Thoracic aorta (tissue), 2 donors: ENCODE measurements at regions not wholly inside any gene's neighbourhood (a gene's known extent, or its start where the extent isn't known, plus 50 kb on each side); places are given as distances from the start of the nearest gene placed in this dataset.

Source experiments
- ATAC-seq: fragments of 150-250 bp; one replicate; pipeline ENCODE4 v1.8.0; 2017; ENCODE audit warnings: low read depth; ENCODE audit not compliant: insufficient number of reproducible peaks, low FRiP score
- DNase-seq: peaks from one replicate; pipeline ENCODE4 v3.0.0-alpha.2; 2020; ENCODE audit warnings: low spot score
- H3K27ac ChIP-seq, 2 donors: fragments of 200-600 bp; sonication (generic); 1 replicate in 1 of 2; 2 replicates in 1 of 2; pipeline ENCODE4 v1.5.1; 2016; ENCODE audit warnings: mild to moderate bottlenecking in 2 of 2, moderate library complexity in 2 of 2
- H3K27me3 ChIP-seq: fragments of 200-600 bp; sonication (generic); replicated peaks from 2 replicates; pipeline ENCODE4 v1.6.0; 2016; ENCODE audit warnings: mild to moderate bottlenecking; ENCODE audit not compliant: insufficient read depth
- H3K36me3 ChIP-seq: fragments of 200-600 bp; sonication (generic); one replicate; pipeline ENCODE4 v1.5.1; 2016
- H3K4me1 ChIP-seq, 2 donors: fragments of 200-600 bp; sonication (generic); 1 replicate in 1 of 2; 2 replicates in 1 of 2; pipeline versions ENCODE4 v1.5.1 to v1.6.0; 2016; ENCODE audit warnings: low read depth in 2 of 2, mild to moderate bottlenecking in 1 of 2; ENCODE audit not compliant: control insufficient read depth in 1 of 2
- H3K4me3 ChIP-seq: fragments of 200-600 bp; sonication (generic); 2 replicates; pipeline ENCODE4 v1.5.1; 2016; ENCODE audit warnings: mild to moderate bottlenecking
- H3K9me3 ChIP-seq: fragments of 200-600 bp; sonication (generic); 2 replicates; pipeline ENCODE4 v1.5.1; 2016
- TF ChIP-seq, protein P1 (sequence below): fragments of 200-600 bp; sonication (generic); IDR thresholded peaks from one replicate; pipeline ENCODE4 v1.5.1; 2019; ENCODE audit warnings: antibody characterized with exemption

DNA sequence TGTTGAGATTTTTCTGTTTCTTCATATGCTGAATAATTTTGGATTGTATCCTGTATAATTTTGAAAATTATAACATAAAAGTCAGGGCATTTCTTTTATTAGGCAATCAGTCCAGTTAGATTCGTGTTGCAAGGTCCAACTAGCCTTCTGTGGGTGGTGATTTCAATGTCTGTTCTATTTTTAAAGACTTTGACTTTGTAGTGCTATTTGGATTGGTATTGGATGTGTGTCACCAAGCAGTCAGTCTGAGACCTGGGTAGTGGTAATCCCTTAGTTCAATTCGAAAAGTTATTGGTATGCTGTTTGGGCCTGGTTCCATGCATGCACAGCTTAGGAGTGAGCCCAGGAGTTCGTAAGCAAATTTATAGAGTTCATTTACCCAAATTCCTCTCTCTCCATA lies 82.2 kb downstream of the EPDR1 start:
- H3K4me3 ChIP-seq: no peak overlapping the region
- peaks cover 0 to 16% of the 10 kb centered on the region in 2 donors for H3K4me1 ChIP-seq
- no peak for DNase-seq
- no peak for ATAC-seq
- no peaks in the 10 kb centered on the region for H3K36me3 ChIP-seq
- no peaks in the 10 kb centered on the region for H3K9me3 ChIP-seq
- TF ChIP-seq, protein P1, sequence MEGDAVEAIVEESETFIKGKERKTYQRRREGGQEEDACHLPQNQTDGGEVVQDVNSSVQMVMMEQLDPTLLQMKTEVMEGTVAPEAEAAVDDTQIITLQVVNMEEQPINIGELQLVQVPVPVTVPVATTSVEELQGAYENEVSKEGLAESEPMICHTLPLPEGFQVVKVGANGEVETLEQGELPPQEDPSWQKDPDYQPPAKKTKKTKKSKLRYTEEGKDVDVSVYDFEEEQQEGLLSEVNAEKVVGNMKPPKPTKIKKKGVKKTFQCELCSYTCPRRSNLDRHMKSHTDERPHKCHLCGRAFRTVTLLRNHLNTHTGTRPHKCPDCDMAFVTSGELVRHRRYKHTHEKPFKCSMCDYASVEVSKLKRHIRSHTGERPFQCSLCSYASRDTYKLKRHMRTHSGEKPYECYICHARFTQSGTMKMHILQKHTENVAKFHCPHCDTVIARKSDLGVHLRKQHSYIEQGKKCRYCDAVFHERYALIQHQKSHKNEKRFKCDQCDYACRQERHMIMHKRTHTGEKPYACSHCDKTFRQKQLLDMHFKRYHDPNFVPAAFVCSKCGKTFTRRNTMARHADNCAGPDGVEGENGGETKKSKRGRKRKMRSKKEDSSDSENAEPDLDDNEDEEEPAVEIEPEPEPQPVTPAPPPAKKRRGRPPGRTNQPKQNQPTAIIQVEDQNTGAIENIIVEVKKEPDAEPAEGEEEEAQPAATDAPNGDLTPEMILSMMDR: no peak
- no peak overlapping the region for H3K27ac ChIP-seq
- H3K27me3 ChIP-seq: no peaks in the 10 kb centered on the region

DNA sequence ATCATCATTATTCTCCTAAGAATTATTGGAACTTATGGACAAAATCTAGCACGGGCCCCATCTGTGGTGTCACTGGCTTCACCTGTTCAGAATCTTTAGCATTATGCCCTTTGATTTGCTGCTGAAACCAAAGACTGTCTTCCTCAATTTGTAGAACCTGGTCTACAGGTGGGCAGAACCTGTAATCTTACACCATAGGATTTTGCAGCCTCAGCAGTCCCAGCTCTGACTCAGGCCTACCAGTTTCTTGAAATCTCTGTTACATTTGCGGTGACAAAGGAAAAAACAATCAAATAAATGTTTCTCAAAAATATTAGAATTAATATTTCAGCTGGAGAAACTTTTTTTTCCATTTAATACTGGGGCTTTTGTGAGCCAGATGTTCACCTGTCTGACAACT lies 86.1 kb downstream of the EPDR1 start:
- Histone ChIP-seq H3K4me3 (no peak overlapping the region), H3K36me3 (no peaks in the 10 kb centered on the region), H3K27ac (no peak overlapping the region), H3K27me3 (no peaks in the 10 kb centered on the region), H3K9me3 (no peaks in the 10 kb centered on the region), H3K4me1 (no peaks in the 10 kb centered on the region)
- DNase-seq (no peak), ATAC-seq (no peak)
- TF ChIP-seq, protein P1: no peak

DNA sequence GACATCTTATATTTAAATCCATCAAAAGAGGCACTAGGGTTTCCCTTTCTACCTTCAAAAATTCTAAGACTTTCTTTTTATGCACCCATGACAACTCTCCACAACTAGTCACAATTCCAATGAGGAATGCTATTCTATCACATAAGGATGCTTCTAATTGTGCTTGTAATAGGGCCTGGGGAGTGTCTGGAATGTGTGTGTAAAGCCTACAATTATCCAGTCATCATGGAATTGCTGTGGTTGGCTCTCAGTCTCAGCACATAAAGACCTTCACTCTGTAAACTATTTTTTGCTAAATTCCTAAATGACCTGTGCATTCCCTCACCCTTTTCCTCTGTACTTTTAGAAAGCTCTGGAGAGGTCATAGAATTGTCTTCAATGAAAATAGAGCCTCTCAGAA lies 86.7 kb downstream of the EPDR1 start:
- no peaks in the 10 kb centered on the region for H3K4me1 ChIP-seq
- no peaks in the 10 kb centered on the region for H3K36me3 ChIP-seq
- H3K9me3 ChIP-seq: no peaks in the 10 kb centered on the region
- ATAC-seq: no peak
- TF ChIP-seq, protein P1: no peak
- no peak overlapping the region for H3K4me3 ChIP-seq
- H3K27me3 ChIP-seq: no peaks in the 10 kb centered on the region
- no peak overlapping the region for H3K27ac ChIP-seq
- DNase-seq: no peak

DNA sequence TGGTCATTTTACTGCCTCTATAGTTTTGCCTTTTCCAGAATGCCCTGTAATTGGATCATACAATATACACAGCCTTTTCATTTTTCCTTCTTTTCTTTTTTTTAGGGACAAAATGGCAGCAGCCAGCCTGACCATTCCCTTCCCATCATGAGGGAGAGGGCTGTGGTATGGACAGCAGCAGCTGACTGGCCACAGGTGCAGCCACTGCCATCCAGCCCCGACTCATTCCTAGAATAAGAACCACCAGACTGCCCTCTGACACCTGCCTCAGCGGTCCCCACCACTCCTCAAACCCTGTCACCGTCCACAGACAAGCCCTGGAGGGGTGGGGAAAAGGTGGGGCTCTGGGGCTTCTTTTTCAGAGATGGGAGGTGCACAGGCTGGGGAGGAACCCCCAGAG lies 92.8 kb downstream of the EPDR1 start:
- DNase-seq: no peak
- Histone ChIP-seq H3K36me3 (no peaks in the 10 kb centered on the region), H3K4me1 (no peaks in the 10 kb centered on the region), H3K4me3 (no peak overlapping the region), H3K27ac (no peak overlapping the region), H3K27me3 (no peaks in the 10 kb centered on the region), H3K9me3 (no peaks in the 10 kb centered on the region)
- ATAC-seq: no peak
- TF ChIP-seq, protein P1: no peak

DNA sequence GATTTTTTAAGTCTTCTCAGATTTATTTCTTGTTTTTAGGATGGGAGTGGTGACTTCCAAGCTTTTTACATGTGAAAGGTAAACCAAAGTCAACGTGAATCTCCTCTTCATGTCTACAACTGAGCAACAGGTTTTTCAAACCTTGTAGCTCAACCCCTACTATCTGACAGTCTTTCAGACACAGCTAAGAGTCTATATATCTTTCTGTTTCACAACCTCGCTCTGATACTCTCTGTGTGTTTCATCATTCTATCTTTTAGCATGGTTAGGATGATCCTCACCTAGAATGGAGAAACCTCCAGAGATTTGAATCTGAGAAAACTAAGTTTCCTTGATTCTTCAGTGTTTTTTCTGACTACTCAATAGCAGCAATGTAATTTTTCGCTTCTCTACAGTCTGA lies 96.1 kb downstream of the EPDR1 start:
- Histone ChIP-seq H3K36me3 (no peaks in the 10 kb centered on the region), H3K9me3 (no peaks in the 10 kb centered on the region), H3K27me3 (no peaks in the 10 kb centered on the region)

More for the DNA sequence above, 96.1 kb downstream of the EPDR1 start:
- TF ChIP-seq, protein P1: no peak
- DNase-seq (no peak), ATAC-seq (no peak)
- no peak overlapping the region for H3K27ac ChIP-seq
- H3K4me1 ChIP-seq: no peaks in the 10 kb centered on the region
- H3K4me3 ChIP-seq: no peak overlapping the region
